Left ventricle myocardium superior (tissue), 1 donor: ENCODE measurements at regions not wholly inside any gene's neighbourhood (a gene's known extent, or its start where the extent isn't known, plus 50 kb on each side); places are given as distances from the start of the nearest gene placed in this dataset.
"Not testable (repeated sequence)": the region's sequence is repeated elsewhere in the genome, so short reads cannot be mapped to it uniquely, and the experiment has no call there.

ENCODE experiments used
- ATAC-seq: fragments of 200-7000 bp; cut with Tn5 transposase; one replicate; pipeline ENCODE4 v1.9.1; 2020; ENCODE audit warnings: mild to moderate bottlenecking, moderate library complexity
- DNase-seq: peaks from one replicate; pipeline ENCODE4 v3.0.0-alpha.2; 2020
- intact Hi-C: fragments of 100-400 bp; cut with micrococcal nuclease; formaldehyde crosslinking; loops from one replicate; pipeline ENCODE4 v1.11.0; 2022
- donor health status: DM: no; HTN: yes; CAD: no; lungs with severe emphysema.

GRCh38 chr18:66078925-66079800 lies 328.4 kb downstream of the CDH7 start:
- ATAC-seq = peak; percentile 86
- no peak for DNase-seq
- intact Hi-C loops = loop anchor here (10.0 kb wide), 1 partner anchor 56 kb away; no protein-coding TSS in a partner anchor

- DNase-seq = no peak
- ATAC-seq = no peak
- intact Hi-C loops = loop anchor here (10.0 kb wide), 1 partner anchor 58 kb away; no protein-coding TSS in a partner anchor
These were observed 326.3 kb downstream of the CDH7 start for GRCh38 chr18:66077066-66077465.

- intact Hi-C loops = no loop called here
- ATAC-seq = no peak
- no peak for DNase-seq
These were observed 315.4 kb downstream of the CDH7 start for GRCh38 chr18:66066191-66066590.

DNA sequence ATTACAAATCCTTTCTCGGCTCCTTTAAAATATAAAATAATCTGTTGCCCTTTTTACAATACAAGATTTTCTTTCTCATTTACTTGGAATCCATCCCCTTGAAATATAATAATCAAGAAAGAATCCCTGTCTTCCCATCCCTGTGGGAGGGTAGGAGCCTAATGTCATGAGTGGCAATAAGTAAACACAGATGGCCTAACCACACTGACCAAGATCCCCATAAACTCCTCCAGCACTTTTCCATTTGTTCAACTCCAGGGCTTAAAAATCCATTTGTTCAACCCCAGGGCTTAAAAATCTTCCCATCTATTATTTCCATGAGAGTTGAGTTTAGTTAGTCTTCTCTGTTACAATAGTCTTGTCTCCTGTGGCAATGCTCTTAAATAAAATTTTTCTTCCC lies 297.6 kb downstream of the CDH7 start:
- ATAC-seq = no peak
- intact Hi-C loops = no loop called here
- DNase-seq = no peak

- ATAC-seq = no peak
- no peak for DNase-seq
- intact Hi-C loops = no loop called here
These were observed 295.3 kb downstream of the CDH7 start for GRCh38 chr18:66046032-66046602.

GRCh38 chr18:66043009-66043408 lies 292.2 kb downstream of the CDH7 start:
- DNase-seq (no peak), ATAC-seq (no peak)
- intact Hi-C loops = no loop called here

DNA sequence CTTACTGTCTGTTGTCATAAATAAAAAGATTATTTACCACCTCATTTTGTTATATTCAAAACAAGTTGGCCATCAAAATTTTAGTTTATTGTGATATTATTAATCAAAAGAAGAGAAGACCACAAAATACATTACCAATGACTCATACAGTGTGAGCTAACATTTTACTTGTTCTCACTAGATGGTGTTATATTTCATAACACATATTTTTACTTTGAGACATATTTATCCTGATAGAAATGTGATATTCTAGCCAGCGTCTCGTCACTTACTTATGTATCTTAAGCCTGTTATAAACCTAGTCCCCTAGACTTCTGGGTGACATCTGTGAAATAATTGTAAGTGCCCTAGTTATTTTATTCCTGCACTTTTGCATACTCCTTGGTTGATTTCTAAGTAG lies 263.2 kb downstream of the CDH7 start:
- intact Hi-C loops = no loop called here
- ATAC-seq (no peak), DNase-seq (no peak)

DNA sequence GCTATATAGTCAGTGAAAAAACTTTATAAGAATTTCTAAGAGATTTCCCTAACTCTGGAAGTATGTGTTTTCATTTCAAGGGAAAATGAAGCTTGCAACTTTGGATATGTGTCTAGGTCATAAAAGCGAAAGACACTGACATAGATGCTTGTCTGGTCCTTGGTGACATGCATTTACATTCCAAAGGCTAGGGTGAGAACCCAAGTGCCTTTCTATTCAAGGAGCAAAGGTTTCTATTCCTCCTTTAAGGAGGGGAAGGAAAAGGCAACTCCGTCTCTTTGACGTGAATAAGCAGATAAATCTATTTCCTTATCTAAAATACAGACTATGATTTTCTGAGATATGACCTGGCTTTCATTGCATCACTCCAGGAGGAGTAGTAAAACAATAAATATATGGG lies 261.1 kb downstream of the CDH7 start:
- DNase-seq = no peak
- ATAC-seq = no peak
- intact Hi-C loops = no loop called here

- no peak for DNase-seq
- ATAC-seq = no peak
- intact Hi-C loops = no loop called here
These were observed 255.2 kb downstream of the CDH7 start for GRCh38 chr18:66005831-66006588.

- DNase-seq, ATAC-seq, intact Hi-C loops: not testable (repeated sequence)
These were observed 248.3 kb downstream of the CDH7 start for GRCh38 chr18:65998971-65999700.

DNA sequence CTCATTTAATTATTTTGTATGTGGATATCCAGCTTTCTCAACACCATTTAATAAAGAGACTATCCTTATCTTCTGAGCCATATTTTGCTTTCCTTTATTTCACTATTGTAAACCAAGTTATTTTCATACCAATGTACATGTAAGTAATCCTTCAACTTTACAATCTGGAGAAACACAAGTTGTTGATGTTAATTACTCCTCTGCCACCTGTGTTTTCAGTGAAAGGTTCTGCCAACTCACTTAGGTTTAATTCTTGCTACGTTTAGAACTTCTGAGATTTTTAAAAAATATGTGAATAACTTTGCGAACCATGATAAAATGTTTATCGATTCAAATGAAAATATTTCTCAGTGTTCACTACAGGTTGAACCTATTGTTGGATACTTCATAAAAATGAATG lies 244.4 kb downstream of the CDH7 start:
- no peak for ATAC-seq
- intact Hi-C loops = no loop called here

DNA sequence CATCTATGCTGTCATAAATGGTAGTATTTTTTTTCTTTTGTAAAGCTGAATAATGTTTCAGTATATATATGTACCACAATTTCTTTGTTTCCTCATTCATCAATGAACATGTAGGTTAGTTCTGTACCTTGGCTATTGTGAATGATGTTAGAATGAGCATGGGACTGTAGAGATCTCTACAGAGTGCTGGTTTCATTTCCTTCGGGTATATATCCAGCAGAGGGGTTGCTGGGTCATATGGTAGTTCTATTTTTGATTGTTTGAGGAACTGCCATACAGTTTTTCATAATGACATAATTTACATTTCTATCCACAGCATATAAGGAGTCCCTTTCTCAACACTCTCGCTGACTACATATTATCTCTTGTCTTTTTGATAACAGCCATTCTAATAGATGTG lies 243.5 kb downstream of the CDH7 start:
- intact Hi-C loops = no loop called here
- ATAC-seq (no peak), DNase-seq (no peak)

More for the DNA sequence above, 244.4 kb downstream of the CDH7 start:
- DNase-seq = no peak

- no peak for ATAC-seq
- intact Hi-C loops = no loop called here
- no peak for DNase-seq
These were observed 240.3 kb downstream of the CDH7 start for GRCh38 chr18:65990944-65991708.

GRCh38 chr18:65990174-65990690 lies 239.4 kb downstream of the CDH7 start:
- ATAC-seq (no peak), DNase-seq (no peak)
- intact Hi-C loops = no loop called here

DNA sequence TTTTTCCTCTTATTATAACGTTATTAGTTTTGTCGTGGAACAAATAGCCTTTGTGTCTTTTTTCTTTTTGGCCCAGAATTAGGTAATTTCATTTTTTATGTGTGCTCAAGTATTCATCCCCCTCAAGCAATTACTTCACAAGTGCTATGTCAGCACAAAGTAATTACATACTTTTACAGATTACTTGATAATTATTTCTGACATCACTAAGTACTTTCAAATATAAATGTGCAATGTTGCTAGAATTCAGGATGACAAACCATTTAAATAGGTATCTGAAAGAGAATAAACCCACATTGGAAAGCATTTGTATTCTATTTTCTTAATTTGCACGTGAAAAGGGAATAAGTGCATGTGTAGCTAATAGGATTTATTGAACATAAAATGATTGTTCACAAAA lies 238.2 kb downstream of the CDH7 start:
- ATAC-seq = no peak
- intact Hi-C loops = no loop called here
- DNase-seq = no peak

DNA sequence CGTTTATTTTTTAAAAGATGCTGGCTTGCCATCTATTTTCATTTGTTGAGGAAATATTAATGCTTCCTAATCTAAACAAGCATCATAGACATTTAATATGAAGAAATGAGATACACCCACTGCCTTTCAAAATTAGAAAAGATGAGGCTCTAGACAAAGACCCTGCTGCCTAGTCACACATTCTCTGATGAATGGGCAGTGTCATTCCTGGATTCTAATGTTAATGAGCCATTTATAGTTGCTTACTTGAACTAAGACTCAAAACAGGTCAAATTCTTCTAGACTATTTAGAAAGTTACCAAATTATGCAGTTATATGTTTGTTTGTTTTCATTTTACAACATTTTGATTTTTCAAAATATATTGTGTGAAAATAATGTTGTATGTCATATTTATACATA lies 237.6 kb downstream of the CDH7 start:
- ATAC-seq = no peak
- intact Hi-C loops = no loop called here

DNA sequence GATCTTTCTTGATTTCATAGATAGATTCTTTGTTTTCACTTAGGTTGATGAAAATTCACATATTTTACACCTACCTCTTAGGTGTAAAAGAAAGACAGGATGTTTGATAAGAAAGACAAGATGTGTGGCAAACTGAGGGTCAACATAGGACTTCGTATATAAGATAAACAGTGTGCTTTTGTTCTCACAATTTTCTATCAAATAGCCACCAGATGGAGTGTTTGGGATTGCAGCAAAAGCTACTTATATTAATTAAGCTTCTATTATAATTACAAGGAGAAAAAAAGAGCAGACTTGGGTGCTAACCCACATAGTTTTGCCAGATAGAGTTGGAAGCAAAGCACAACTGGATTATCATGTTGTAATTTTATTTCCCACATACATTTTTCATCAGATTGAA lies 232.9 kb downstream of the CDH7 start:
- no peak for DNase-seq
- intact Hi-C loops = no loop called here
- ATAC-seq = no peak

More for the DNA sequence above, 237.6 kb downstream of the CDH7 start:
- DNase-seq = no peak

GRCh38 chr18:65975536-65975935 lies 224.7 kb downstream of the CDH7 start:
- DNase-seq (no peak), ATAC-seq (no peak)
- intact Hi-C loops = no loop called here

DNA sequence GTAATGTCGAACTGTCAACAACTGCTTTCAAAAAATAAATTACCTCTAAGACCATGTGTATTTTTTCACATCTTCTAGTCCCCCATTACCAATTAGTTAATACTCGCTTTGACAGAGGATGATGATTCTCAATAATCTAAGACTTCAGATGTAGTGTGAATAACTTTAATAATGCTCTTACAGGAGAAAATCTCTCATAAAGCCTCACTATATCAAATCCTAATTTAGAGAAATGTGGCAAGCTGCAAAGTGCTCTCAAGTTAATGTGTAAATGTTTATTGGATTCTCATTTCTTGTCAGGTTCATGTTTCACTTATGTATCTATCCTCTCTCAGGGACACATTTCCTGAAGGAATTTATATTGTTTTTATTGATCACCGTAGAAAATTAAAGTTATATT lies 223.9 kb downstream of the CDH7 start:
- intact Hi-C loops = no loop called here
- DNase-seq (no peak), ATAC-seq (no peak)
